ENCODE measurements at regions not wholly inside any gene's neighbourhood (a gene's known extent, or its start where the extent isn't known, plus 50 kb on each side); places are given as distances from the start of the nearest gene placed in this dataset.

GRCh38 chr9:10843151-10843550 is 230.3 kb upstream of the PTPRD start:
- TF ChIP-seq CTCF (IDR thresholded peaks at IDR 0.05) (no peak), POLR2A (IDR thresholded peaks at IDR 0.05) (no peak), EP300 (IDR thresholded peaks at IDR 0.05) (no peak)

All from gastroesophageal sphincter (tissue), 3 donors.